Adrenal gland (tissue), 5 donors: ENCODE measurements at regions not wholly inside any gene's neighbourhood (a gene's known extent, or its start where the extent isn't known, plus 50 kb on each side); places are given as distances from the start of the nearest gene placed in this dataset.

Source experiments
- CTCF ChIP-seq, 6 experiments: fragments of 450-650 bp in 4 of 6; fragments of 200-600 bp in 2 of 6; sonication (generic) in 1 of 6; IDR thresholded peaks; 1 replicate in 5 of 6; 2 replicates in 1 of 6; pipeline versions ENCODE4 v1.5.1 to v1.8.0; 2016 to 2021; ENCODE audit warnings: antibody characterized with exemption in 6 of 6, mild to moderate bottlenecking in 2 of 6, moderate library complexity in 1 of 6
- POLR2A ChIP-seq, 2 donors: fragments of 450-650 bp; IDR thresholded peaks; one replicate each; pipeline ENCODE4 v1.6.1; 2017; ENCODE audit warnings: antibody characterized with exemption in 2 of 2, mild to moderate bottlenecking in 2 of 2, moderate library complexity in 1 of 2
- donor health status: DM: no; HTN: no; CAD: no.

DNA sequence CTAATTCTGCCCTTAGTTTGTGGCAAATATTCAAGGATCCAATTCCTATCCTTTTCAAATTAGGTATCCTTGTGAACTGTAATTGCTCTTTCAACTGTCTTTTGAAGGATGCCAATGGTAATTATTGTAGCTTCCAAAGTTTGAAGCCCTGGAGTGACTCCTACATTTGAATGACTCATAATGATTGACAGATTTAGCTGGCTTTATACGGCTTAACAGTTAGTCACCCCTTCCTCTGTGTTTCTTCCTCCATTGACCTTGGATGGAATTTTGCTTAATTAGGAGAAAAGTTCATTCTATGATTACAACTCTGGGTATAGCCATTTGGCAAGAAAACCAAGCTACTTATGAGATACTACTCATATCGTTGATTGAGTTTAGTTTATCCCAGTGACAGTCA is 639.3 kb upstream of the KIRREL3 start:
- TF ChIP-seq POLR2A (IDR thresholded peaks at IDR 0.05) (no peak), CTCF (IDR thresholded peaks at IDR 0.05) (no peak)
